DMS53 treated with DMSO at 0.1 percent for 48 hours (cell line): ENCODE measurements at regions not wholly inside any gene's neighbourhood (a gene's known extent, or its start where the extent isn't known, plus 50 kb on each side); places are given as distances from the start of the nearest gene placed in this dataset.
A peak's percentile ranks its signal among the peaks of the same experiment; 100 is the strongest.
"Not testable (repeated sequence)": the region's sequence is repeated elsewhere in the genome, so short reads cannot be mapped to it uniquely, and the experiment has no call there.

Source experiments
- DNase-seq: peaks from one replicate; lab custom pipeline; 2025; ENCODE audit not compliant: unreplicated experiment; lab: John Stamatoyannopoulos, UW

DNA sequence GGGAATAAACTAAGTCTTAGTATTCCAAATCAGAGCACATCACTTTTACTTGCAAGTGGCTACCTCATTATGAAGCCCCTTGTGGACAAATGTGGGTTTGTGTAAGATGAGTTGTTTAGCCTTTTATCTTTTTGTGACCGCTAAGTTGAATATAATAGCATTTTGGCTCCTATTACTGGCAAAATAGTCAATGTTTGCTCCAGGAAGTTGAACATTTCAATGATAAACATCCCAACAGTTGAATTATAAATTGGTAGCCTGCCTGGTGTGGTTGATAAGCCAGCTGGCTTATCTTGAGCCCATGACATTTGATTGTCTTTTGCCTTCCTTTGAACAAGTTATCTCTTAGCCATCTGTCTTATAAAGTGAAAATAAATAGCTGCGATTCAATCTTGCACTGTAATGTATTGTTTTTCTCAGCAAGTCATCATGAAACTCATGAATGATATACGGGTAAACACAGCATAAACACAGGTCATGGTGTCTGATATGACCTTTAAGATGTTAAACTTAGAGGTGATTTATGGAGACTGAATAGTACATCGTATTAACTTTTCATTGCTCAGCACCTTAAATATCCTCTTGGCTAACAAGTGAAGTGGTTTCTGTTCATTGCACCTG lies 338.4 kb downstream of the SOCS6 start:
- no peak for DNase-seq

- DNase-seq: no peak
These were observed 334.0 kb downstream of the SOCS6 start for GRCh38 chr18:70622622-70623419.

DNA sequence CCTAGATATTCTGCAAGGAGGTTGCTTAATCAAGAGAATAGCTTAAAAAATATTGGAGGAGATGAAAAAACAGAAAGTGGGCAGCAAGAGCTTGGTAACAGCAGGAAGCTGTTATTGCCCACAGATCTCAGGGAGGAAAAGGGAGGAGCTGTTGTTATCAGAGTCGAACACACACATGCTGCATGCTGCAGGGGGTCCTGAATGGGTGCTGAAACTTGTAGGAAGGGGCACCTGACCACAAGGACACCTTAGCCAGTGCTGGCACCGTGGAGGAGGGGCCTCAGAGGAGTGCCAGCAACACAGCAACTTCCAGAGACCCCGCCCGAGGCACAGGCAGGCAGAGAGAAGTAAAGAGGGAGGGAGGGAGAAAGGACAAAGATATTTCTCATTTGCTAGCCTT lies 332.9 kb downstream of the SOCS6 start:
- DNase-seq: no peak

- DNase-seq: no peak
These were observed 332.2 kb downstream of the SOCS6 start for GRCh38 chr18:70620837-70621612.

DNA sequence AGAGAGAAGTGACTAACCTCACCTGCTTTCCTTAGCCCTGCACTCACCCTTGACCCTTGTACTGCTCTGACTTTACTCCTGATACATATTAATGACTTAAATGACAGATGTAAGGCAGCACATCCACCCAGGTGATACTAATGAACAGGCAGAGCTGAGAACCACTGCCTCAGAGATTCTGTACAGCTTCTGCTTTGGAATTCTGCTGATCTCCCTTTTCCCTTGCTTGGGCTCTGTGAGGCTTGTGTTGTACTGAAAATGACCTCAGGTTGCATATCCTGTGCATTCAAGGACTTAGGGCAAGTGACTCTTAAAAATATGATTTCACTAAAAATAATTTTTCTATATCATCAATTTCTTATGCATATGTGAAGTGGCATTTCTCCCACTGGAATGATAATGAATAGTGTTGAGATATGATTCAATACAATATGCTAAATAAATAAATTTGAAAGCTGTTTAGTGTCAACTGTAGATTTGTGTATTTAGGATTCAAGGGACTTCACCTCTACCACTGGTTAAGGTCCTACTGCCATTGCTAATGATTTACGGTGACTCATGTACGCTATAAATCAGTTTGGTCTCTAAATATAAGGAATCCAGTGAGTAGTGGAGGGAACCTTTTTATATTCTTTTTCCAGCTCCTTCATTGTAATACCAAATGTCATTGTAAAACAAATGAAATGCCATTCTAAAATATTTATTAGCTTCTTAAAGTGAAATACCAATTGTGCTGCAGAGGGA lies 328.3 kb downstream of the SOCS6 start:
- no peak for DNase-seq

- DNase-seq: no peak
These were observed 311.5 kb downstream of the SOCS6 start for GRCh38 chr18:70600225-70600925.

DNA sequence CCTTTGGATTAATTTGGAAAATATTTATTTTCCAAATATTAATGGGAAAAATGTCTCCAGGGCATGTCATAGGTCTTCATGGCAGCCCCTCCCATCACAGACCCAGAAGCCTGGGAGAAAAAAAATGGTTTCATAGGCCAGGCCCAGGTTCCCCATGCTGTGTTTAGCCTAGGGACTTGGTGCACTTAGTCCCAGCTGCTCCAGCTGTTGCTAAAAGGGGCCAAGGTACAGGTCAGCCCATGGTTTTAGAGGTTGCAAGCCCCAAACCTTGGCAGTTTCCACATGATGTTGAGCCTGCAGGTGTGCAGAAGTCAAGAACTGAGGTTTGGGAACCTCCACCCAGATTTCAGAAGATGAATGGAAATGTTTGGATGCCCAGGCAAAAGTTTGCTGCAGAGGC lies 309.6 kb downstream of the SOCS6 start:
- no peak for DNase-seq

- DNase-seq: no peak
These were observed 294.1 kb downstream of the SOCS6 start for GRCh38 chr18:70582981-70583380.

GRCh38 chr18:70578480-70578879 lies 289.6 kb downstream of the SOCS6 start:
- no peak for DNase-seq

DNA sequence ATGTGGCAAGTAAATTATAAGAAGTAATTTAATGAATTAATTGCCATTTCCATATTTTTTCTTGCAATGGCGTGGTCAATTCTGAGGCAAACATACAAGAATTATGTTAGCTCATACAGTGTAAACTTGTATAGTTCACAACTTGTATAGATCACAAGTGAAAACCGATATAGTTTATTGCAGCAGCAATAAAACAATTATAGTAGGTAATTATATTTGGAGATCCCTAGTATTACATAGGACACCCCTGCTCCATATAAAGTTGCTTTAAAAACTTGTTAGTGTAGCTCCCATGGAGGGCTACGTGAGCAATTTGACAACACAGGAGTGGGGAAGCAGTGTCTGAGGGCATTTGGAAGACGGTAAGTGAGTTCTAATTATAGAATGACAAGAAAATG lies 288.2 kb downstream of the SOCS6 start:
- no peak for DNase-seq

DNA sequence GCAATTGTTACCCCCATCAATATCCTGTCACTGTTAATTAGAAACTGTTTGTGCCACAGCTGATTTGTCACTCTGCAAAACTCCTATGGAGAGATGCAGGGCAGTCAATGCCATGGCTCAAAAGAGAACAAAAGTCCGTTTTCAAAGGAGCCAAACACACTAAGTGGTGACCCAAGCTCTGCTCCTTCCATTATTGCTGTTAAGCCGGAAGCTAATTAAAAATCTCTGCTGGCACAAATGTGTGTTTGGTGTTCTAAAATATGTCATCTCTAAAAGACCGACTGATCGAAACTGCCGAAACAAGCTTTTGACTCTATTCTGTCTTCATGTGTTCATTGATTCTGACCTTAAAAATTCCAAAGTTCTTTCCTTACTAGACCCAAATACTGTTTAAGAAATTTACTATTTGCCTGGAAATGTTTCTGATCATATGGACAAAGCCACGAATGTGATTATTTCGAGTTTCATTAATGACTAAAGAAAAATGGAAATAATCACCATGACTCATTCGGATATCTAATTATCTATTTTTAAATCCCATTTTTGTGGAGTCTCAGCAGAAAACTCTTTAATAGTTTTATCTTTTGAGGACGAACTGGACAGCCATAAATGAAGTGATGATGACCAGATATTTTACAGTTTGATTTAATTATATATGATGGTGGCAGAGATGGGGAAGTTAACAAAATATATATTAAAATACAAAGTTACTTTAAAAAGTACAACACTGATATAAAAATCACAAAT lies 287.6 kb downstream of the SOCS6 start:
- DNase-seq: no peak

DNA sequence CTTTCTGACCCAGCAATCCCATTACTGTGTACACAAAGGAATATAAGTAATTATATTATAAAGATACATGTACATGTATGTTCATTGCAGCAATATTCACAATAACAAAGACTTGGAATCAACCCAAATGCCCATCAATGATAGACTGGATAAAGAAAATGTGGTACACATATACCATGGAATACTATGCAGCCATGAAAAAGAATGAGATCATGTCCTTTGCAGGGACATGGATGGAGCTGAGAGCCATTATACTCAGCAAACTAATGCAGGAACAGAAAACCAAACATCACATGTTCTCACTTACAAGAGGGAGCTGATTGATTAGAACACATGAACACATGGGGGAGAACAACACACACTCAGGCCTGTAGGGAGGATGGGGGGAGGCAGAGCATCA lies 286.1 kb downstream of the SOCS6 start:
- DNase-seq: not testable (repeated sequence)

GRCh38 chr18:70569647-70570046 lies 280.8 kb downstream of the SOCS6 start:
- not testable (repeated sequence) for DNase-seq

DNA sequence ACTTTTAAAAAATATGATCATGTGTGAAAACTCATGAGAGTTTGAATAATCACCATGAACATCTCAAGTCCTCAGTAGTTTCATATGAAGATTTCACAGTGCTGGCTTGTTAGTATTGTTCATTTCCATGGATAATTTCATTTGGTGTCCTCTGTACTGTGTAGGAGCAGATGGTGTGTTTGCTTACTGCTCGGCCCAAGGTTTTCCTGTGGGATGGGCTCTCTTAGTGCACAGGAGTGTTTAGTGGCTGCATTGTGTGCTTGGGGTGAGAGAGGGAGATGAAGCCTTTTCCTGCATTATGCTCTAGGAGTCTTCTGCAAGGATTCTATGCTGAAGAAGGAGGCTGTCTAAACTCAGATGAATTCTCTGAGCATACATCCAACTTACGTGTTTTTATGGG lies 270.6 kb downstream of the SOCS6 start:
- DNase-seq: peak; percentile 42

- DNase-seq: no peak
These were observed 269.5 kb downstream of the SOCS6 start for GRCh38 chr18:70558371-70558770.

DNA sequence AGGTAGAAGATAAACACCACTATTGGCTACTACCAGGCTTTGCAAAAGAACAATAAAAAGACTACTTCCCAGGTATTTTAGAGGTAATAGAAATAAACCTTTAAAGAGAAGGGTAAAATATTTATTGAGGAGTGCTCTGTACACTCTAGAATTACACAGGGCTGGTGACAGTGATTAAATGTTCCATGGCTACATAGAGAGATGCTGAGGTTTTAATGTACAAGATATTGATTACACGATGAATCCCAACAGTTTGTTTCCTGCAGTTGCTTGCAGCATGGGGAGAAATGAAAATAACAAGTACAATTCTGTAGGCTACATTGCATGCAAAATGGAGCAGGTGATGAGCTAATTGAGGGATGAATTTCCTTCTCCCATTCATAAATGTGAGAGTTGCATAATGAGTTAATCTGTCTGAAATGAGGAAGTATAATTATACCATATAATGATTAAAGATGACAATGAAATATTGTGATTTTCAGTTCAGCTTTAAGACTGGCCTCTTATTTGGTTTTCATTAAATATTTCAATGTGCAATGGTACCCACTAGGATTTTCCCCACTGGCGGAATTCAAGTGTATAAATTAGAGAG lies 266.1 kb downstream of the SOCS6 start:
- DNase-seq: no peak

- DNase-seq: no peak
These were observed 265.1 kb downstream of the SOCS6 start for GRCh38 chr18:70553936-70554260.

DNA sequence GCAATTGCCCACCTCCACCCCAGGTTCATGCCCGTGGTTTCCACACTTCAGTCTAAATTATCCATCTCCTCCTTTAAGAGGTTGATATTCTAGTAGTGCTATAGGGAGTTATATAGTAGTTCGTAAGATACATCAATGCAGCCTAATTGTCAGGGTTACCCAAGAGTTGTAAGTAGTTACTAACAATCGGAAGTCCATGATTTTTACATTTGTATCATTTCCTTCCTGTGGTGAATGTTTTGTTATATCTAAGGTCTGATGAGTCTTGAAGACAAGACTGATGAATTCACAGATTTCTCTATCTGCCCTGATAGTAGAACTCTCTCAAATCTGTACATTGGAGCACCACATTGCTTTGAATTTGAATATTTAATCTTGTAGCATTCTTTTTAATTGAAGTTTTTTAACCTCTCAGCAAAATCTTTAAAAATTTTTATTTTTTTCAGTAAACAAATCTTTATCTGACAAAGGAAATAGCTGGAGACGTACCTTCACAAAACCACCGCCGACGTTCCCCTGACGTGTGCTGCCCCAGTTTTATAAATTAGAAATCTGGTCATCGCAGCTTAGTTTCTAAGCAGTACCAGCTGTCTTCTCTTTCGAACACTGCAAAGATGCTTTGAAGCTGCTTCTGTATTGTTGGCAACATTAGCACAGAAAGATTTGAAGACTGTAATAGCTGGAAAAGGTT lies 264.5 kb downstream of the SOCS6 start:
- no peak for DNase-seq

DNA sequence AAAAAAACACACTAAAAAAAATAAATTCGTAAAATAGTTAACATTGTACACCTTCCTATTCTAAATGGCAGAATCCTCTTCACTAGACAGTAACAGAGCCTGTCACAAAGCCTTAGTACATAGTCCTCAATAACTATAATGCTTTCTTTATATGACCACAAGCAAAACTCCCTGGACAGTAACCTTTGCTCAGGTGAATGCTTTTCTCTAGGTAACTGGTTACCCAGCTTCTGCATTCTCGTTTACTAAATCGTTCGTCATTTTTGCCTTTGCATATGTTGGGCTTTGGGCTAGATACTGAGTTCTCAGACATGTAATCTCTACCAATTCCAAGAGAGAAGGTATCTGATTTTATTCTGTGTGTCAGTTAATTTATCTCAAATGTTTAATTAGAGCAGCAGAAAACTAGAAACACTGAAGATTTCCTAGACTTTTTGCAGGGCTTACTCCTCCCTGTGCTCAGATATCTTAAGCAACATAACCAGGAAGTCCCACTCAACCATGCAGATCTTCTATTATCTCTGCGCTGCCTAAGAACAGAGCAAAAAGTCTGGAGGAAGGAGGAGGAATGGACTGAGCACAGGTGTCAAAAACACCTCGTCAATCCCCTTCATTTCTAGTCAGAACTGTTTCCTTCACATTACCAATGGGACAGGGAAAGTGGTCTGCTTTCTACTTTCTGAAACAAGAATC lies 247.7 kb downstream of the SOCS6 start:
- no peak for DNase-seq
